ENCODE measurements at regions not wholly inside any gene's neighbourhood (a gene's known extent, or its start where the extent isn't known, plus 50 kb on each side); places are given as distances from the start of the nearest gene placed in this dataset.

GRCh38 chr14:101654051-101654450 lies 92.8 kb downstream of the DIO3 start:
- RAD21 ChIA-PET (ENCODE audit: unreplicated experiment): no interaction called here
- H2AFZ ChIP-seq (ENCODE audit: control insufficient read depth, low read depth, low read length): no peak overlapping the region
- H3K36me3 ChIP-seq (ENCODE audit: control insufficient read depth in 2 of 2, insufficient read depth in 2 of 2, low read length in 1 of 2): no peaks in the 10 kb centered on the region
- no peaks in the 10 kb centered on the region for H3K79me2 ChIP-seq (ENCODE audit: control insufficient read depth, insufficient read depth, low read length)
- H4K20me1 ChIP-seq (ENCODE audit: control insufficient read depth, insufficient read depth): no peaks in the 10 kb centered on the region
- no peak overlapping the region for H3K9ac ChIP-seq (ENCODE audit: control insufficient read depth, insufficient read depth, low read length)
- DNase-seq (ENCODE audit: low read depth, low spot score): no peak
- CTCF ChIA-PET: no interaction called here
- SMC1A ChIA-PET (ENCODE audit: uncharacterized antibody, unreplicated experiment): no interaction called here
- intact Hi-C loops (cut with micrococcal nuclease; ENCODE audit: unreplicated experiment): no loop called here
- no peaks in the 10 kb centered on the region for H3K9me3 ChIP-seq (replicated peaks; ENCODE audit: control insufficient read depth, insufficient read depth, low read length)
- in situ Hi-C loops (cut with MboI): no loop called here
- POLR2A ChIA-PET: no interaction called here
- FAIRE-seq: no peak
- no peaks in the 10 kb centered on the region for H3K4me1 ChIP-seq (ENCODE audit: control insufficient read depth, insufficient read depth, low read length)
- H3K27ac ChIP-seq (ENCODE audit: control insufficient read depth, insufficient read depth): no peak overlapping the region
- H3K4me2 ChIP-seq (ENCODE audit: control insufficient read depth, insufficient read depth): no peak overlapping the region
- no TSS peak for BruUV-seq (replicated peaks)
- 57% methylated on average over 2 of the region's 2 CpGs for WGBS (ENCODE audit: insufficient coverage, insufficient replicate concordance, low lambda C conversion rate, missing lambda C conversion rate)
- H3K27me3 ChIP-seq (replicated peaks in 1 of 2; ENCODE audit: control insufficient read depth in 2 of 2, insufficient read depth in 2 of 2, low read length in 1 of 2): no peaks in the 10 kb centered on the region; a peak in 2 of 4 replicates
- no peak overlapping the region for H3K4me3 ChIP-seq
- TF ChIP-seq POLR2A (IDR thresholded peaks at IDR 0.05; ENCODE audit: low read depth, low read length) (no peak), GATAD2B (conservative IDR thresholded peaks at IDR 0.05; ENCODE audit: low read depth) (no peak), JUNB (IDR thresholded peaks at IDR 0.05) (no peak), BCLAF1 (IDR thresholded peaks at IDR 0.05) (no peak), ZBTB33 (IDR thresholded peaks at IDR 0.05) (no peak), HDAC6 (IDR thresholded peaks at IDR 0.05; ENCODE audit: unreplicated experiment) (no peak)
- TF ChIP-seq, protein P1, sequence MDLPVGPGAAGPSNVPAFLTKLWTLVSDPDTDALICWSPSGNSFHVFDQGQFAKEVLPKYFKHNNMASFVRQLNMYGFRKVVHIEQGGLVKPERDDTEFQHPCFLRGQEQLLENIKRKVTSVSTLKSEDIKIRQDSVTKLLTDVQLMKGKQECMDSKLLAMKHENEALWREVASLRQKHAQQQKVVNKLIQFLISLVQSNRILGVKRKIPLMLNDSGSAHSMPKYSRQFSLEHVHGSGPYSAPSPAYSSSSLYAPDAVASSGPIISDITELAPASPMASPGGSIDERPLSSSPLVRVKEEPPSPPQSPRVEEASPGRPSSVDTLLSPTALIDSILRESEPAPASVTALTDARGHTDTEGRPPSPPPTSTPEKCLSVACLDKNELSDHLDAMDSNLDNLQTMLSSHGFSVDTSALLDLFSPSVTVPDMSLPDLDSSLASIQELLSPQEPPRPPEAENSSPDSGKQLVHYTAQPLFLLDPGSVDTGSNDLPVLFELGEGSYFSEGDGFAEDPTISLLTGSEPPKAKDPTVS (IDR thresholded peaks at IDR 0.05; ENCODE audit: low read depth, low read length): no peak
- ATAC-seq: peak; percentile 73

Data from GM12878 (cell line).